Activated B cell treated with CpG ODN at 0.5 μM for 24 hours (primary cell): ENCODE measurements at regions not wholly inside any gene's neighbourhood (a gene's known extent, or its start where the extent isn't known, plus 50 kb on each side); places are given as distances from the start of the nearest gene placed in this dataset.

Experiments
- ATAC-seq: fragments of 200-7000 bp; cut with Tn5 transposase; one replicate; pipeline ENCODE4 v1.10.0; 2021; ENCODE audit warnings: low read depth, mild to moderate bottlenecking, moderate library complexity
- CTCF ChIA-PET: fragments of 350-600 bp; sonication (Branson Sonifier 250); formaldehyde crosslinking; loops from one replicate; lab custom pipeline; 2021; ENCODE audit warnings: antibody characterized with exemption; lab: Charles Lee
- POLR2A ChIA-PET: fragments of 350-600 bp; sonication (Branson Sonifier 250); formaldehyde crosslinking; loops from one replicate; lab custom pipeline; 2021; ENCODE audit warnings: antibody characterized with exemption; lab: Charles Lee
- DNase-seq: peaks from one replicate; pipeline ENCODE4 v3.0.0; 2022
- H3K27ac Mint-ChIP-seq: one replicate; pipeline ENCODE4 v1.8.0; 2020; ENCODE audit warnings: mixed read lengths
- H3K27me3 Mint-ChIP-seq: one replicate; pipeline ENCODE4 v1.8.0; 2021; ENCODE audit warnings: mixed read lengths
- H3K36me3 Mint-ChIP-seq: one replicate; pipeline ENCODE4 v1.8.0; 2021; ENCODE audit warnings: low read depth, mixed read lengths
- H3K4me1 Mint-ChIP-seq: one replicate; pipeline ENCODE4 v1.8.0; 2021; ENCODE audit warnings: mixed read lengths
- H3K4me3 Mint-ChIP-seq: one replicate; pipeline ENCODE4 v1.8.0; 2020; ENCODE audit warnings: mild to moderate bottlenecking, mixed read lengths
- H3K9me3 Mint-ChIP-seq: one replicate; pipeline ENCODE4 v1.8.0; 2020; ENCODE audit warnings: mixed read lengths
- intact Hi-C: fragments of 100-400 bp; cut with micrococcal nuclease; formaldehyde crosslinking; loops from one replicate; pipeline ENCODE4 v1.15.1; 2024
- TF ChIP-seq, protein P1 (sequence below): fragments of 200-600 bp; IDR thresholded peaks from one replicate; pipeline ENCODE4 v1.8.0; 2022; ENCODE audit warnings: antibody characterized with exemption, mild to moderate bottlenecking

GRCh38 chr9:73038613-73039012 is 85.8 kb upstream of the ALDH1A1 start:
- DNase-seq: no peak
- Mint-ChIP-seq H3K36me3 (no peaks in the 10 kb centered on the region), H3K27me3 (peaks cover 2% of the 10 kb centered on the region), H3K4me3 (no peak overlapping the region), H3K4me1 (no peaks in the 10 kb centered on the region), H3K27ac (no peak overlapping the region), H3K9me3 (no peaks in the 10 kb centered on the region)
- ATAC-seq: no peak
- ChIA-PET POLR2A (no interaction called here), CTCF (no interaction called here)
- TF ChIP-seq, protein P1, sequence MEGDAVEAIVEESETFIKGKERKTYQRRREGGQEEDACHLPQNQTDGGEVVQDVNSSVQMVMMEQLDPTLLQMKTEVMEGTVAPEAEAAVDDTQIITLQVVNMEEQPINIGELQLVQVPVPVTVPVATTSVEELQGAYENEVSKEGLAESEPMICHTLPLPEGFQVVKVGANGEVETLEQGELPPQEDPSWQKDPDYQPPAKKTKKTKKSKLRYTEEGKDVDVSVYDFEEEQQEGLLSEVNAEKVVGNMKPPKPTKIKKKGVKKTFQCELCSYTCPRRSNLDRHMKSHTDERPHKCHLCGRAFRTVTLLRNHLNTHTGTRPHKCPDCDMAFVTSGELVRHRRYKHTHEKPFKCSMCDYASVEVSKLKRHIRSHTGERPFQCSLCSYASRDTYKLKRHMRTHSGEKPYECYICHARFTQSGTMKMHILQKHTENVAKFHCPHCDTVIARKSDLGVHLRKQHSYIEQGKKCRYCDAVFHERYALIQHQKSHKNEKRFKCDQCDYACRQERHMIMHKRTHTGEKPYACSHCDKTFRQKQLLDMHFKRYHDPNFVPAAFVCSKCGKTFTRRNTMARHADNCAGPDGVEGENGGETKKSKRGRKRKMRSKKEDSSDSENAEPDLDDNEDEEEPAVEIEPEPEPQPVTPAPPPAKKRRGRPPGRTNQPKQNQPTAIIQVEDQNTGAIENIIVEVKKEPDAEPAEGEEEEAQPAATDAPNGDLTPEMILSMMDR: no peak
- intact Hi-C loops: no loop called here

- ChIA-PET POLR2A (no interaction called here), CTCF (no interaction called here)
- H3K9me3 Mint-ChIP-seq: no peaks in the 10 kb centered on the region
- H3K27me3 Mint-ChIP-seq: peaks cover 2% of the 10 kb centered on the region
- DNase-seq (no peak), ATAC-seq (no peak)
- TF ChIP-seq, protein P1: no peak
- intact Hi-C loops: no loop called here
- H3K4me1 Mint-ChIP-seq: no peaks in the 10 kb centered on the region
- H3K27ac Mint-ChIP-seq: no peak overlapping the region
- H3K4me3 Mint-ChIP-seq: no peak overlapping the region
- no peaks in the 10 kb centered on the region for H3K36me3 Mint-ChIP-seq
Observed at GRCh38 chr9:73038089-73038509, 85.2 kb upstream of the ALDH1A1 start.

- no peaks in the 10 kb centered on the region for H3K9me3 Mint-ChIP-seq
- no peak overlapping the region for H3K4me3 Mint-ChIP-seq
- ATAC-seq (no peak), DNase-seq (no peak)
- H3K4me1 Mint-ChIP-seq: no peaks in the 10 kb centered on the region
- peaks cover 2% of the 10 kb centered on the region for H3K27me3 Mint-ChIP-seq
- TF ChIP-seq, protein P1: no peak
- CTCF ChIA-PET: no interaction called here
- H3K36me3 Mint-ChIP-seq: no peaks in the 10 kb centered on the region
- no peak overlapping the region for H3K27ac Mint-ChIP-seq
- POLR2A ChIA-PET: no interaction called here
- intact Hi-C loops: no loop called here
Observed at GRCh38 chr9:73037613-73038012, 84.8 kb upstream of the ALDH1A1 start.

DNA sequence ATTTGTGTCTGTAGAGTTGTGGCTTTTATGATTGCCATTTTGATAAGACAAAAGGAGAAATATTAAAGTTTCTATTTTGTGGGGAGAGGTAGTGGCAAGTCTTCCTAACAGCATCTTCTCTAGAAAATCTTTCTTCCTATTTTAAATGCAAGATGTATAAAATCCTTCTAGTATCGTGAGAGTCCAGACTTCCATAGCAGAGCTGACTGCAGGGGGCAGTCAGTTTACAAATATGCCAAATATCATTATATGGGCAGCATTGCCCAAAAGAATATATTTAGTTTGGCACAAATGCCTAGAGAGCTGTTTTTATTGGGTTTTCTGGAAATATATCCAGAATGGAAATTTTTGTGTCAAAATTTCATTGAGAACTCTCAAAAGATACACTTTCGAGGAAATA is 82.1 kb upstream of the ALDH1A1 start:
- Mint-ChIP-seq H3K9me3 (no peaks in the 10 kb centered on the region), H3K27ac (no peak overlapping the region), H3K36me3 (no peaks in the 10 kb centered on the region), H3K4me3 (no peak overlapping the region), H3K27me3 (peaks cover 2% of the 10 kb centered on the region), H3K4me1 (peaks cover 18% of the 10 kb centered on the region)
- ChIA-PET POLR2A (no interaction called here), CTCF (no interaction called here)
- DNase-seq (no peak), ATAC-seq (no peak)
- intact Hi-C loops: no loop called here
- TF ChIP-seq, protein P1: no peak

GRCh38 chr9:73031350-73031749 is 78.5 kb upstream of the ALDH1A1 start:
- no peak overlapping the region for H3K4me3 Mint-ChIP-seq
- CTCF ChIA-PET: no interaction called here
- TF ChIP-seq, protein P1: no peak
- no peak overlapping the region for H3K27ac Mint-ChIP-seq
- no peaks in the 10 kb centered on the region for H3K9me3 Mint-ChIP-seq
- peaks cover 30% of the 10 kb centered on the region for H3K4me1 Mint-ChIP-seq
- no peaks in the 10 kb centered on the region for H3K27me3 Mint-ChIP-seq
- ATAC-seq (no peak), DNase-seq (no peak)
- intact Hi-C loops: no loop called here
- POLR2A ChIA-PET: no interaction called here
- no peaks in the 10 kb centered on the region for H3K36me3 Mint-ChIP-seq
